Stimulated activated CD4-positive, alpha-beta T cell treated with anti-CD3 and anti-CD28 coated beads, Interleukin-12 subunit alpha, Interleukin-12 subunit beta, amount 100 ng/mL, for 4 hours (primary cell): ENCODE measurements at regions not wholly inside any gene's neighbourhood (a gene's known extent, or its start where the extent isn't known, plus 50 kb on each side); places are given as distances from the start of the nearest gene placed in this dataset.
"Not testable (repeated sequence)": the region's sequence is repeated elsewhere in the genome, so short reads cannot be mapped to it uniquely, and the experiment has no call there.

Experiments used
- DNase-seq: peaks from one replicate; pipeline ENCODE4 v3.0.0-alpha.2; 2020

DNA sequence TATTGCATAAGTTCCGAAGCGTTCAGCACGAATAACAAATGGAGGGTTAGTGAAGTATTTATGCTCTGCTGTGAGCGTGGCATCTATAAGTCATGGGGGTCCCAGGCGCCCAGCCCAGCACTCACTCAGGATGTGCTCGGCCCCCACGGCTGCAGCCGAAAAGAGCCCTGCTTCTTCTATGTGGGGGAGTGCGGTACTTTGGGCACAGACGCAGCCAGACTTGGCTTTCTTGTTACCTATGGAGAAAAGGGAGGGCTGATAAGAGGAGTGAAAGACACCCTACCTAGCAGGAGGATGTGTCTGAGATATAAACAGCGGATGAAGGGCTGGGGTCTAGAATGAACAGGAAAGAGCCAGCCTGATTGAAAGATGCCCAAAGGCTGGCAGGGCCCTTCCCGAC, 51.4 kb downstream of the MRPL36 start:
- DNase-seq, result no peak

DNA sequence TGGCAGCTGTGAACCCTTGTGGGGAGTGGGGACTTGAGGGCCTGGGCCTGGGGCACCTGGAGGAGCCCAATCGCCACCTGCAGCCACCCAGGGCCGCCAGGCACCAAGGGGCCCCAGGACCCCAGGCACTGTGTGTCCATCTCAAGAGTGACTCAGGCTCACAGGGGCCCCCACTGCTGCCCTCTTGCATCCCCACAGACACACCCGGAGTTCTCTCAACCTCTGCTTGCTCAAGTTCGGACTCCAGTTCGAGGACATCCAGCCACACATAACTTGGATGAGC, 51.9 kb downstream of the MRPL36 start:
- DNase-seq, result no peak

DNA sequence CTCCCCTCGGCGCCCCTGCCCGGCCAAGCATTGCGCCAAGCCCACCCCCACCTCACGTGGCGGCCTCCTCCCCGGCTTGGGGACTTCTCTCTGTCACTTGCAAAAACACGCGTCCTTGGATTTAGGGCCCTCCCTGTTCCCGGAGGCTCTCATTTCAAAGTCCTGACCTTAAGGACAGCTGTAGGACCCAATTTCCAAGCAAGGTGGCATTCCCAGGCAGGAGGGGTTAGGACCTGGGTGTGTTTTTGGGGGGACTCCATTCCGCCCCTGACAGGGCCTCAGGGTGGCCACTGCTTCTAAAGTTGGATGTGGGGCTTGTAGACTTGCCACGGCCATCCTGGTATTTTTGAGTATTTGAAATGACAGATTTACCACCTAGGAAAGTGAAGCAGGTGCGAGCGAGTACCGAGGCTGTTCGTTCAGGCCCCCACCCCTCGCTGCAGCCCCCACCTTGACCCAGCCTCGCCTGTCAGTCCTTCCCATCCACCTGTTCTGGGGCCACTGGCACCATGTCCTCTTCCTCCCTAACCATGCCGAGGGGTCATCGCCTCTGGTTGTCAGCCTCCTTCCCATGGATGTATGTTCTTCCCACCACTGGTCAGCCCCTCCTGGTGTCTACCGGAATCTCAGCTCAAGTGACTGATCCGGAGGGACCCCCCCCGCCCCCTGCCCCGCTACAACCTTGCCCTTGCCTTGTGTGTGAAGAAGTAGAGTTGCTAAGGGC, 52.4 kb downstream of the MRPL36 start:
- DNase-seq, result no peak

DNA sequence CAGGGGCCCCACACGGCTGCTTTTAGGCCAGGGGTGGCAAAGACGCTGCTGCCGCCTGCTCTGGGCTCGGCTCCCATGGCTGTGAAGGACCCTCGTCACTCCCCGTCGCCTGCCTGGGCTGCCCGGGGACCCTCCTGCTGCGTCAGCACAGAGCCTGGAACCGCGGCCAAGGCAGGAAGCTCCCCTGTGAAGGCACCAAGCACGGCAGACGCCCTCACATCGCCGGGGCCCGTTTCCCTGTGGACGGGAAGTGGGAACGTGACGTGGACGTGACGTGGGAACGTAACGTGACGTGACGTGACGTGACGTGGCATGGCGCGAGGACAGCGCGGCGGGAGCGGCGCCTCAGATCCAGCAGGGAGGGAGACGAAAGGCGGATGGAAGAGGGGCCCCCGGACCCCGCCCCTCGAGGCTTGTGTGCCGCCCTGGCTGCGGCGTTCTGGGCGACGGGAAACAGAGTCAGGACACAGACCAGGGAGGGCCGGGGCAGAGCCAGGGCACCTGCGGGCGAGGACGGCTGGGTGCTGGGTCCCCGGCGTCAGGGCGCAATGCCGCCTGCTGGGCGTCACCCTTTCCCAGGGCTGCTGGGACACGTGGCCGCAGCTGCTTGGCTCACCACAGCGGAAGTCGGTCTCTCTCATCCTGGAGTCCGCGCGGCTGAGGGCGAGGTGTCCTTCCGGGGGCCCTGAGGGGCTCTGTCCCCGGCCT, 53.1 kb downstream of the MRPL36 start:
- DNase-seq, result no peak

DNA sequence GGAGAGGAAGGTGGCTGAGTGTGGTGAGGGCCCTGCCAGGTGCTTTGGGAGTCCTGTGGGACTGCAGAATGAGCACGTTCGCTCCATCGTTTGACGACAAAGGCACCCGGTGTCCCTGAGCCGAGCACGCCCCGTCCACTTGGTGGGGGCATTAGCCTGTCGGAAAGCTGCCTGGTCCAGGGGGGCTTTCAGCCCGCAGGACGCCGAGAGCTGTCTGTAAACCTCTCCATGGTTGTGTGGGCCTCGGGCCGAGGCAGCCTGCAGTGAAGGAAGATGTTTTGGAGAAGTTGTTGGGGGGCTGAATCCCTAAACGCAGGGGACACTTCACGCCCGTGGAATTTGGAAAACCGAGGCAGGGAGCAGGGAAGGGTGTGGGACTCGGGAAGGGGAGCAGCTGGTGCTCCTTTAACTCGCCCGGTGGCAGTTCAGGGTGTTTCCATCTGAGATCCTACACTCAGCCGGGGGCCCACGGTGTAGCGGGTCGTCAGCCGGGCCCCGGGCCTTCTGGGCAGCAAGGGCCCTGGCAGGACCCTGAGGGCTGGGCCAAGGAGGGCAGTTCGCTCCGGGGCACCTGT, 53.8 kb downstream of the MRPL36 start:
- DNase-seq, result no peak

DNA sequence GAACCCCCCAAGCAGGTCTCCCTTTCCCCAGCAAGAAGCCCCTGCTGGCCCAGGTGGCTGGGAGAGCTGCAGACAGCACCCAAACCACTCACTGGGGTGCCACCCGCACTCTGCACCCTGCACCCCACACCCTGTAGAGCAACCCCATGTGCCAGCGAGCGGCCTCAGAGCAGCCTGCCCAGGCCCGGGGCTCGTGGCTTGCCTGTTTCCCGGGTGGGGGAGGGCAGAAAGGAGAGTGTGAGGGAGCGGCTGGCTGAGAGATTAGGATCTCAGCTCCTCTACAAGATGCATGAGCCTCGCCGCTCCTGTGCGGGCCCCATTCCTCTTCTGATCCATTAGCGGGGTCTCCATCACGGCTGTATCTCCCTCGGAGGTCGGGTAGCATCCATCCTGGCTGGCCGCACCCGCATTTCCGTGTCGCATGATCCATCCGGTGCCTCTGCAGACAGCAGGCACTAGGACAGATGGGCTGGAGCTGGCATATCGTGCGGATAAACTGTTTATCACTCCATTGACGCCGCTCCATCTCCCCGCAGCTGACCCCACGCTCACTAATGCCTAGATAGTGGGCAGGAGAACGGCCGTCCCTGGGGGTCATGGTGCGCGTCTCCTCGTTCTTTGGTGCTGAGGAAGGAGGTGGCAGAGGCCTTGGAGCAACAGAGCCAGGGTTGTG, 54.4 kb downstream of the MRPL36 start:
- DNase-seq, result no peak

DNA sequence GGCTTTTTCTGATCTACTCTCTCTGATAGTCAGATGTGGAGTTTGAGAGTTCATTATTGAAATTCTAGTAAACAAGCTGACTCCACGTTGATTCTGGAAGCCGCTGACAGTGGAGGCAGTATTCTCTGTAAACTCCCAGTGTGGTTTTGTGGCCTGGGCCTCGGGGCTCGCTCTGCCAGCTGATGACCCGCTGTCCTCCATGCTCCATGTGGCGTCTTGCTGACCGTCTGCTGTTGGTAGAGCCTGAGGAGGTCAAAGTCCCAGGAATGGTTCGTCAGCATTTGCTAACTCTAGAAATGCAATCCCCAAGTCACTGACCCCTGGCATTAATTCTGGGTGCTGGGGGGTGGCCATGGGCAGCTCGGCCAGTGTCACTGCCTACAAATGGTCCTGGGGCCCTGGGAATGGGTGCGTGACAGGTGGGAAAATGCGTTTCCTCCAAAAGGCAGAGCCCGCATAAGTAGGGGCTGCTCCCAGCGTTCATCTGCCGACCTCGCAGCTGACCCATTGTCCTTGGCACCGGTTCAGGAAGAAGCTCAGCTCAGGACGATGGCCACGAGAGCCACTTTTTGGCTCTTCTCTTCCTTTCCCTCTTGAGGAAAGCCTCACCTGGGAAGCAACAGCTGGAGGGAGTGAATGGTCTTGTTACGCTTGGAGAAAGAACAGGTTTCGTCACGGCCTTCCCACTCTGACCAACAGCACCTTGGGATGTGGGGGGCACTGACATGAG, 55.1 kb downstream of the MRPL36 start:
- no peak for DNase-seq

DNA sequence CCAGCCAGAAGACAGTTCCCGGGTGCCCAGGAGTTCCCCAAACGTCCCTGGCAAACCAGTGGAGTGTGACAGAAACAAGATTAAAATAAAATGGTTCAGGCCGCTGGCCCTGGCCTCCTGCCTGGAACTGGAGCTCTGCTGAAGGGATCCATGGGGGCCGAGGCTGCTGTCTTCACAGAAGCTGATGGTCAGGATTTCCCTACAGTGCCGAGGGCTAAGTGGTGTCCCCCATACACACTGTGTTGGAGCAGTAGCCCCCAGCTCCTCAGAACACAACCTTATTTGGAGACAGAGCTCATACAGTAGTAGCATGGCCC, 55.9 kb downstream of the MRPL36 start:
- no peak for DNase-seq

DNA sequence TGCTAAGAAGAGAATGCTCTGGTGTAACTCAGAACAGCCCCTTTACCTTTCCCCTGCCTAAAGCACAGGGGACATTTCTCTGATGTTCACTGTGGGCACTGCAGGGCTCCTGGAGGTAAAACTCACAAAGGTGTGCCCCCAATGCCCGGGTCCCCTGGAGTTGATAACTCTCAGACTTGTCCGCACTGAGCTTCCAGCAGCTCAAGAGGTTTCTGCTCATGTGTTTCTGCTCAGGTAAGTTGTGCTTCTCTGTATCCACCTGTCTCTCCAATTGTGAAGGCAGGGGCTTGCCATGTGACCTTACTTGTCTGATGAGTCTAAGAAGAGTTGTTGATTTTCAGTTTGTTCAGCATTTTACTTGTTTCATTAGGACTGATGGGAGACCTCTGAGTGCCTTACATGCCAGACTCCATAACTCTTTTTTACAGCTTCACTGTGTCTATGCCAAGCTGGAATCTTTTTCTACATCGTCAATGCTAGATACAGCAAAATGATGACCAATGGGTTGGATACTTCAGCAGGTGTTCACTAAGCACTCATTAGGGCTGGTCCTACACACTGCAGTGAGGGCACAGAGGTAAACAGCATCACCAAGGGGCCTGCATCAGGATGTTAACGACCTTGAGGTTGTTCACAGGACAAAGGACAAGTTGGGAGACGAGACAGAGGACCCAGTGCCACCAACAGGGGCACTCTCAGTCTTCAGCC, 56.4 kb downstream of the MRPL36 start:
- no peak for DNase-seq

DNA sequence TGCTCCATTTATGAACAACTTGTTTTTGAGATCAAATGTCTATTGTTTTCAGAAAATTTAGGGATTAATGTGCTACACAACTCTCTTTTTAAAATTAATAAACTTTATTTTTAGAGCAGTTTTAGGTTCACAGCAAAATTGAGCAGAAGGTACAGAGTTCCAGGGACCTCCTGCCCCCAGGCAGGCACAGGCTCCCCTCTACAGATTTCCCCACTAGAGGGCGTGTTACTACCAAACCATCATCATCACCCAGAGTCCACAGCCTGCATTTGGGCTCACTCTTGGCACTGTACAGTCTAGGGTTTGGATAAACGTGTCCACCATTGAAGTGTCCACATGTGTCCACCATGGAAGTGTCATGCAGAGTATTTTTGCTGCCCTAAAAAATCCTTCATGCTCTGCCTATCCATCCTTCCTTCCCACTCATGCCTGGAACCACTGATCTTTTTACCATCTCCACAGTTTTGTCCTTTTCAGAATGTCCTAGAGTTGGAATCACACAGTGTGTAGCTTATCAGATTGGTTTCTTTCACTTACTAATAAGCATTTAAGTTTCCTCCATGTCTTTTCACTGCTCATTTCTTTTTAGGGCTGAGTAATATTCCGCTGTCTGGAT, 61.7 kb downstream of the MRPL36 start:
- DNase-seq, result peak; percentile 25

DNA sequence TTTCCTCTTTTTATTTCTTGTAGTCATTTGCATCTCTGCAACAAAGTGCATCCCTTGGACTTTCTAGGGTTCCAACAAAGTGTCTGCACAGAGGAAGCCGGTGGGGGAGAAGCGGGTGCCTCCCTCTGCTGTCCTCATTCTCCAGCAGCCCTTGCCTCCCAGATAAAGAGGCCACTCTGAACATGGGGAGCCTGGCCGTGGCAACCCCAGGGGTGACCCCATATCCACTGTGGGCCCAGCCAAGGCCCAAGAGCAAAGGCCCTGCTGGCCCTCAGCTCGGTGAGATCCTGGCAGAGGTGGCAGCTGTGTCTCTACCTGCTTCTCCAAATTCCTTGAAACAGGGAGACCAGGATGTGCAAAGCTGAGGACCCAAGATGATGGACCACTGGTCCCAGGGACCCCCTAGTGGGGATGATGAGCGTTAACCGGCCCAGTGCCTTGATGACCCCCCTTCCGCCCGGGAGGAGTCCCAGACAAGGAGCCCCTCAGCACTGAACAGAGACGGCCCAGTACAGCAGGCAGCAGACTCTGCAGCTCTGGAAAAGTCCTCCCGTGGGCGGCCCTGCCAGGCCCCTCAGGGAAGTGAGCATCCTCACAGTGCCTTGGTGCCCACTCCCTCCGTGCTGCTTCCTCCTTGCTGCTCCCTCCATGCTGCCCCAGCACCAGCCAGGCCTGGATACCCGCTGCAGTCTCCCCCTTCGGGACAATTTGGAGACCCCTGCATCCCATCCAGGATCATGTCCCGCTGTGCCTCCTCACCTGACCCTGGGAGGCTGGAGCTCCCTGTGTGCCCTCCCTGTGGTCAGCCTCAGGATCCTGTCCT, 62.5 kb downstream of the MRPL36 start:
- no peak for DNase-seq

DNA sequence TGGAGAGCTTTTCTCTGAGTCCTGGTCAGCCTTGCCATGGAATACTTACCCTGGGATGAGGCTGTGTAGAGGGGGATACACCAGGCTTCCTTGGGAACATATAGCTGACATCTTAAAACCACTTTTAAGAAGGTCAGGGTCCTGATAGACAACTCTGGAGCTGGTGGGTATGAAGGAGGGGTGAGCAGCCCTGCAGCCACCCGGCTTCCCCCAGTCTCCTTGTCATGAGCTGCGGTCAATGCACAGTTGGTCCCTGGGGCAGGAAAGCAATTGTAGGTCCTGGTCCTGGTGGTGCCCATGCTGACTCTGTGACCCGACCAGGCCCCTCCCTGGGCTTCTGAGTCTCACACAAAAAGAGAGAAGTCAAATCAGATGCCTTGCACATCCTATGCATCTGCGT, 63.6 kb downstream of the MRPL36 start:
- no peak for DNase-seq

DNA sequence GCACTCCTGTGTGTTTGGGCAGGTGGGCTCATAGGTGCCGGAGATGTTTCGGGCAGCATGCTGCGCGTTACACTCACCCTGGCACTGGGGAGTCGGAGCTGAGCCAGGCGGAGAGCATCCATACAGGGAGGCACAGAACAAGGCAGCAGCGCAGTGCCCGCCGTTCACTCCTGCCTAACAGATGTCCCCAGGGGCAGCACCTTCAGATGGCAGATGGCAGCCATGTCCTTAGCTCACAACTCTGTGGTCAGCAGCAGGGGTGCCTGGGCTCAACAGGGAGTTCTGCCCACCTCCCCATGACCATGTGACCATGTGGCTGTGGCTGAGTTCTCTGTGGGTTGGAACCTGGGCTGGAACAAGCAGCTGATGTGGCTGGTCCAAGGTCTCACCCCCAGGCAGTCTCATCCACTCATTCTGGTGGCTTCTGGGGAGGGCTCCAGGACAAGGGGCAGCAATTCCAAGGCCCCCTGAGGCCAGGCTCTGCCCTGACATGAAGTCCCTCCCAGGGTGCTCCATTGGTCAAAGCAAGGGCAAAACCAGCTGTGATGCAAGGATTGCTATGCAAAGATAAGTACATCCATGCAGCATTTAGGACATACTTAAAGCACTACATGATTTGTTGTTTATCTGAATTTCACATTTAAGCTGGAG, 64.2 kb downstream of the MRPL36 start:
- DNase-seq, result no peak

DNA sequence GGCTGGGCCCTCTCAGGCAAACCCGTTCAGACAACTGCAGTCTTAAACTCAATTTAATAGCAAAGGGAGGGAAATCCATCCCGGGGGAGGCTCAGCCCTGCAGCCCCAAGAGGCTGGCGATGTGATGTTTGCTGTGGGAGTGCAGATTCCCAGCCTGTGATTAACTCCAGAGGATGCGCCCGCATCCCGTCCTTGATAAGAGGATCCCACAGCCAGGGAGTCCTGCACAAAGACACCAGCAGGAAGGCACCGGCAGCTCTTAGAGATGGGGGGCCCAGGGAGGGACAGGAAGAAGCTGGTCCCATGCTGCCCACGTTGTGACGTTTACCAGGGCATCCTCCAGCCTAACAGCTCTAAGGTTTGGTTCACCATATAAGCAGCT, 64.7 kb downstream of the MRPL36 start:
- DNase-seq, result no peak

DNA sequence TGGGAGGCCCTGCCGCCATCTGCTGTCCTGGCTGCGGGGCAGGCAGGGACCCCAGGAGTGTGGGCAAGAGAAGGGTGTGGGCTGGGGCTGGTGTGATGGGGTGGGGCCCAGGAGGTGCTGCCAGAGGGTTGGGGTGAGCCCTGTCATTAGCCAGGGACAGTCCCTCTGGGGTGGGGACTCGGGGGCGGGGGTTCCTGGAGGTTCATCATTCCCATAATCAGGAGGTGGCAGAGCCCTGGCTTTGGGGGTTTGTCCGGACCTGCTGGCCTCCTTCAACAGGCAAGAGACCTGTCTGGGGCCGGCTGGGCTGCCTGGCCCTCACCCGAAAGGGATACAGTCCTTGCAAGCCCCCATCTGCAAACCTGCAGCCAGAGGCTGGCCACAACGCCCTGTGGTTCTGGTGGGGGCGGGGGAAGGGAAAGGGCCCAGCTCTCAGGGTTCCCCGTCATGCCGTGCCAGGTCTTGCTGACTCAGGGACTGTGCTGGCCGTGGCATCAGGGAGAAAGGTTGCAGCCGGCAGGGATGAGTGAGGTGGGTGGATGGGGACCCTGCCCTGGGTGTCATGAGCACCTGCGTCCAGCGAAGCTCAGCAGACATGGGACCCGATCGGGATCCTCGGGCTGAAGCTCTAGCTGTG, 65.2 kb downstream of the MRPL36 start:
- DNase-seq, result no peak

DNA sequence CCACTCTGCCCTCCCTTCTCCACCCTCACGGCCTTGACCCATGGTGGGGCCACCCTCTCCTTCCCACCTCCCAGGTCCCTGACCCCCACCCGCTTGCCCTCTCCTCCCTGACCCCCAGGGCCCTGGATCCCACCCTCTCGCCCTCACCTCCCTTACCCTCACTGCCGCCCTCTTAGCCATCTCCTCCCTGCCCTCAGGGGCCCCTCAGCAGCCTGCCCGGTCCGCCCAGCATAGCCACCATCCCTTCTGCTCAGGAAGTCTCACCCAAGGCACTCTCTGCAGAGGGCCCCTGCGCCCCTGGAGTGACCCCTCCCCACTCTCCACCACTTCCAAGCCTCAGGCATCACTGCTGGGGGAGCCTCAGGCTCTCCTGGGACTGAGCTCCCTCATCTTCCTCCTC, 66.3 kb downstream of the MRPL36 start:
- DNase-seq, result no peak

DNA sequence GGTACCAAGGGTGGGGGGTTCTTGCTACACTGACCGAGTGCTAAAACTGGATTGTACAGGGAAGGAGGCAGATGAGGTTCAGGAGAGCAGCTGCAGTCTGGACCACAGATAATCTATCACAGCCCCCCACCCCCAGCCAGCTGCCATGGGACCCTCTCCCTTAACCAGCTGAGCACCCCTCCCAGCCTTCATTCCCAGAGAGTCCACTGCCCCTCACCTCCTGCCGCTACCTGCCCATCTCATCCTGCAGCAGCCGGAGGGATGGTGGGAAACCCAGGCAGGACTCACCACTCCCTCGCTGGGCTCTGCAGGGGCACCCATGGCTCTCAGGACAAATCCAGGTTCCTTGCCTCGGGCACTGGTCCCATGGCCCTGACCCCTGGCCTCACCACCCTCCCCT, 66.7 kb downstream of the MRPL36 start:
- no peak for DNase-seq

DNA sequence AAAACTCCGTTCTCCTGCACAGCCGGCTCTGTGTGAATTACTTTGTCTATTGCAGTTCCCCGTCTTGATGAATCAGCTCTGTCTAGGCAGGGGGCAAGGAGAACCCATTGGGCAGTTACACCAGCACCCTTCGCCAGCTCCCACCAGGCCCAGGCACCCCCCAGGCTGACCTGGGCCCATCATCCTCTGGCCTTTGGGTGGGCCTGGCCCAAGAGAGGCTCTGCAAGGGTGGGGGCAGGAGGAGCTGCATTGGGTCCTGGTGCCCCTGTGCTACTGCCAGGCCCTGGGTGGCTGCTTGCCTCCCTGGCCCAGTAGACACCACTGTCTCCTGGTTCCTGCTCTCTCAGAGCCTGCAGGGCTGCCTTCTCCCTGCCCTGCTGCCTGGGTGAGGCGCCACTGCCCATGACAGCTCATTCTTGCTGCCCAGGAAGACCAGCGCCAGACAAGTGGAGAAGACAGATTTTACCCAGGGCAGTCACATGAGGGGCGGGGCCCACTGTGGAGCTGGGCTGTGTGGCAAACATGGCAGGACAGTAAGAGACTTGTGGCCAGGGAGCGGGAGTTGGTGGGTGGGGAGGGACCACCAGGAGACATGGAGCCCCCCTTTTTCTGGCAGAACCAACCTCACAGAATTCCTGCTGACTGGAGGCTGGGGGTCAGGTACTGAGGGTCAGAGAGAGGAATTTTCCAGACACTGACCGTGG, 67.2 kb downstream of the MRPL36 start:
- no peak for DNase-seq

DNA sequence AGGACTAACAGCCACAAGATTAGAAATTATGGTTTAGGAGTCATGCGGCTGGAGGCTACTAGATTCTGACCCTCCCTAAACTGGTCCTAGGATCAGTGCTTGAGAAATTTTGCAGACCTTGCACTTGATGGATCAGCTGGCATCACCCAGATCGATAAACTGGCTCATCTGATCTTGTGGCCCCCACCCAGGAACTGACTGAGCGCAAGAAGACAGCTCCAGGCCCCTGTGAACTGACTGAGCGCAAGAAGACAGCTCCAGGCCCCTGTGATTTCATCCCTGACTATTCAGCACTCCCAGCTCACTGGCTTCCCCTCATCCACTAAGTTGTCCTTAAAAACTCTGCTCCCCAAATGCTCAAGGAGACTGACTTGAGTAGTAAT, 67.8 kb downstream of the MRPL36 start:
- not testable (repeated sequence) for DNase-seq

DNA sequence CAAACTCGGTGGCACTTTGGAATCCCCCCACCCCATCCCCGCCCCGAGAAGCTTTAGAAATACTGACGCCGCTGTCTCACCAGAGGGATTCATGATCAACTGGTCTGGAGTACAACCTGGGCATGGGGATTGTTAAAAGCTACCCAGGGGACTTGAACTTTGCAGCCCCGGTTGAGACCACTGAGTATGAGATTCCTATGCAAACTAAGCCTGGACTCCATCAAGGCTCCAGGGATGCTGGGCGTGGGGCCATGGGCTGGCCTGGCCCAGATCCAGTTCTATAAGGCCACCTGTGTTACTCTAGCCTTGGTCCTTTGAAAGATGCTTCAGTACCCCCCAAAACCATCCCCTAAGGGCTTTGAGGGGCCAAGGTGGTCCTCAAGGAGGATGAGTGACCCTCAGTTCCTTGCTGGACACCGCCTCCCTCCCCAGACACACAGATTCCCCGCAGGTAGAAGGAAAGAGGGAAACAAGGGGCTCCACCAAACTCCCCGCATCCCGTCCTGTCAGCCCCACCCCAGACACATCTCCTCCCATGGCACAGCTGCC, 68.5 kb downstream of the MRPL36 start:
- DNase-seq, result no peak
